Naive B cell (primary cell): ENCODE measurements at regions not wholly inside any gene's neighbourhood (a gene's known extent, or its start where the extent isn't known, plus 50 kb on each side); places are given as distances from the start of the nearest gene placed in this dataset.
"Not testable (repeated sequence)": the region's sequence is repeated elsewhere in the genome, so short reads cannot be mapped to it uniquely, and the experiment has no call there.

Experiments
- ATAC-seq, 2 donors: fragments of 150-1000 bp; cut with Tn5 transposase; 2 replicates each; pipeline ENCODE4 v1.10.0; 2021; ENCODE audit warnings: low read depth in 2 of 2, mild to moderate bottlenecking in 2 of 2, moderate library complexity in 2 of 2
- DNase-seq: peaks from one replicate; pipeline ENCODE4 v3.0.0; 2022
- H3K27ac Mint-ChIP-seq, 6 donors: one replicate each; pipeline ENCODE4 v1.8.0; 2020 to 2022; ENCODE audit warnings: mild to moderate bottlenecking in 6 of 6, mixed read lengths in 6 of 6, moderate library complexity in 5 of 6, inconsistent platforms in 2 of 6
- H3K27me3 Mint-ChIP-seq, 3 donors: one replicate each; pipeline ENCODE4 v1.8.0; 2021 to 2022; ENCODE audit warnings: mixed read lengths in 3 of 3, mild to moderate bottlenecking in 1 of 3
- H3K36me3 Mint-ChIP-seq, 2 donors: one replicate each; pipeline ENCODE4 v1.8.0; 2020 to 2022; ENCODE audit warnings: mixed read lengths in 2 of 2, inconsistent platforms in 1 of 2, mild to moderate bottlenecking in 1 of 2
- H3K4me1 Mint-ChIP-seq, 3 donors: one replicate each; pipeline ENCODE4 v1.8.0; 2020 to 2022; ENCODE audit warnings: mixed read lengths in 3 of 3, inconsistent platforms in 1 of 3, mild to moderate bottlenecking in 1 of 3, moderate library complexity in 1 of 3
- H3K4me3 Mint-ChIP-seq, 8 donors: one replicate each; pipeline ENCODE4 v1.8.0; 2020 to 2022; ENCODE audit warnings: mild to moderate bottlenecking in 8 of 8, mixed read lengths in 8 of 8, moderate library complexity in 8 of 8, inconsistent platforms in 2 of 8
- H3K9me3 Mint-ChIP-seq, 7 donors: one replicate each; pipeline ENCODE4 v1.8.0; 2020 to 2022; ENCODE audit warnings: mixed read lengths in 7 of 7, mild to moderate bottlenecking in 5 of 7, inconsistent platforms in 2 of 7, moderate library complexity in 1 of 7

DNA sequence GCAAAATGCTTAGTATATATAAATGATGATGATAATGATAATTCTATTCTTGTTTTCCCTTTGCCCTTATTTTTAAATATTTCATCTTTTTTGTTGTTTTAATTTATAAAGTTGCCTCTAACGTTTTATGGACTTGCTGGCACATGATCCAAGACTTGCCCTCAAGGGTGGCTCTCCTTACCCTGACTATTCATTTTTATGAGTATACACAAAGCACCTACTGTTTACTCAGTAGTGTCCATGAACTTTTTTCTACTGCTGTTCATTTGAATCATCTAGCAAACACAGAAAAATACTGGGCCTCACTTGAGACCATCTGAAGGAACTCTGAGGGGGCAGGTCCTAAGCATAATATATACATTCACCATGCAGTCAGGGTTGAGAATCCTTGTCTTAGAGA lies 276.2 kb downstream of the AACS start:
- Mint-ChIP-seq H3K4me3 (no peak overlapping the region), H3K4me1 (peaks cover 0 to 3% (median 0%) of the 10 kb centered on the region in 3 donors), H3K36me3 (no peaks in the 10 kb centered on the region), H3K9me3 (peaks cover 0 to 4% (median 0%) of the 10 kb centered on the region in 7 donors), H3K27ac (no peak overlapping the region), H3K27me3 (peaks cover 18 to 43% (median 42%) of the 10 kb centered on the region in 3 donors)
- no peak for ATAC-seq
- DNase-seq: no peak

GRCh38 chr12:125343649-125344048 lies 278.4 kb downstream of the AACS start:
- DNase-seq: no peak
- Mint-ChIP-seq H3K27ac (no peak overlapping the region), H3K9me3 (no peaks in the 10 kb centered on the region), H3K27me3 (peaks cover 14 to 33% (median 33%) of the 10 kb centered on the region in 3 donors), H3K36me3 (no peaks in the 10 kb centered on the region), H3K4me3 (no peak overlapping the region), H3K4me1 (peaks cover 0 to 6% (median 3%) of the 10 kb centered on the region in 3 donors)
- no peak for ATAC-seq

DNA sequence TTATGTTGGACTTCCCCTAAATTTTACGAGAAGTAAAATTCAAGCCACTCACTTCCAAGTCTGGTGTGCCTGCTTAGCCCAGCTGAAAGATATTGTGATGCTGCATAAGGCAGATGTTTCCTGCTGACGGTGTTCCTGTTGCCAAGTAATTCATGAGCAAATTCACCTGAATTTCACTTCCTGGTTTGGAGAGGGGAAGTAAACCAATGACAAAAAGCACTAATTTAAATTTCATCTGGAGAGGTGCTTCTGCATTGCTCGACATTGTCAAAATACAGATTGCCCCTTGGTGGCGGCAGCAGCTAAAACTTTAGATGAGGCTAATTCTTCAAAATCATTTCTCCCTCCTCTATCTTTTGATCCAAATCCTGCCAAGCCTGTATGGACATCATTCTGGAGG lies 281.1 kb downstream of the AACS start:
- DNase-seq (peak; percentile 23), ATAC-seq (peak; percentile 75 to 79)
- Mint-ChIP-seq H3K27me3 (peaks cover 29 to 56% (median 40%) of the 10 kb centered on the region in 3 donors), H3K4me1 (peaks cover 0 to 6% (median 3%) of the 10 kb centered on the region in 3 donors), H3K36me3 (no peaks in the 10 kb centered on the region), H3K9me3 (peaks cover 0 to 4% (median 0%) of the 10 kb centered on the region in 7 donors), H3K27ac (peak overlapping the region in 1 of 6 donors; percentile 69), H3K4me3 (no peak overlapping the region)

- no peak overlapping the region for H3K27ac Mint-ChIP-seq
- no peaks in the 10 kb centered on the region for H3K36me3 Mint-ChIP-seq
- peaks cover 0 to 10% (median 2%) of the 10 kb centered on the region in 7 donors for H3K9me3 Mint-ChIP-seq
- H3K4me3 Mint-ChIP-seq: no peak overlapping the region
- H3K4me1 Mint-ChIP-seq: peaks cover 0 to 3% (median 0%) of the 10 kb centered on the region in 3 donors
- ATAC-seq: no peak
- DNase-seq: no peak
- peaks cover 20 to 52% (median 42%) of the 10 kb centered on the region in 3 donors for H3K27me3 Mint-ChIP-seq
Observed at GRCh38 chr12:125351788-125352187, 286.6 kb downstream of the AACS start.

GRCh38 chr12:125353002-125353401 lies 287.8 kb downstream of the AACS start:
- H3K27me3 Mint-ChIP-seq: peaks cover 20 to 55% (median 43%) of the 10 kb centered on the region in 3 donors
- H3K27ac Mint-ChIP-seq, DNase-seq, H3K36me3 Mint-ChIP-seq, ATAC-seq, H3K4me3 Mint-ChIP-seq, H3K4me1 Mint-ChIP-seq: not testable (repeated sequence)
- peaks cover 0 to 10% (median 2%) of the 10 kb centered on the region in 7 donors for H3K9me3 Mint-ChIP-seq

- Mint-ChIP-seq H3K9me3 (peaks cover 0 to 15% (median 4%) of the 10 kb centered on the region in 7 donors), H3K4me1 (no peaks in the 10 kb centered on the region), H3K27me3 (peaks cover 17 to 52% (median 39%) of the 10 kb centered on the region in 3 donors), H3K36me3 (no peaks in the 10 kb centered on the region), H3K27ac (no peak overlapping the region), H3K4me3 (no peak overlapping the region)
- ATAC-seq (no peak), DNase-seq (no peak)
Observed at GRCh38 chr12:125353871-125354270, 288.6 kb downstream of the AACS start.

GRCh38 chr12:125355614-125356013 lies 290.4 kb downstream of the AACS start:
- peaks cover 6 to 35% (median 22%) of the 10 kb centered on the region in 3 donors for H3K27me3 Mint-ChIP-seq
- H3K36me3 Mint-ChIP-seq: no peaks in the 10 kb centered on the region
- ATAC-seq: no peak
- H3K9me3 Mint-ChIP-seq: peaks cover 0 to 15% (median 4%) of the 10 kb centered on the region in 7 donors
- no peak overlapping the region for H3K4me3 Mint-ChIP-seq
- H3K4me1 Mint-ChIP-seq: no peaks in the 10 kb centered on the region
- DNase-seq: no peak
- H3K27ac Mint-ChIP-seq: no peak overlapping the region

- H3K4me1 Mint-ChIP-seq: no peaks in the 10 kb centered on the region
- no peak overlapping the region for H3K27ac Mint-ChIP-seq
- ATAC-seq (no peak), DNase-seq (no peak)
- peaks cover 0 to 14% (median 4%) of the 10 kb centered on the region in 7 donors for H3K9me3 Mint-ChIP-seq
- H3K4me3 Mint-ChIP-seq: no peak overlapping the region
- no peaks in the 10 kb centered on the region for H3K36me3 Mint-ChIP-seq
- peaks cover 2 to 30% (median 17%) of the 10 kb centered on the region in 3 donors for H3K27me3 Mint-ChIP-seq
Observed at GRCh38 chr12:125356111-125356510, 290.9 kb downstream of the AACS start.

DNA sequence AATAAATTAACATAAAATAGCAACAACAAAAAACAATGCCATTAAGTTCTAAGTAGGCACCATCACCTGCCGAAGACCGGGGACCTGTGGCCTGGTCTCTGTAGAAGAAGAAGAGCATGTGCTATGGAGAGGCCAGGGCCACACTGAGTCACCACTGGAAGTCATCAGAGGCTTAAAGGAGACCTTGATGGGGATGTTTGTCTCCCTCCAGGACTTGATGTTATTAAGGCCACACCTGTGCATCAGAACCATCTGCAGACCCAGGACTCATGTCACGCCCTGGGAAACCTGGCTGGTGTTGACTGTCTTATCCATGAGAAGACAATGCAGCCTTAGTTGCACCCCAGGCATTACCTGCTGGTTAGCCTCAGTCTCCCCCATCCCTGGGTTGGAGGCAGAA lies 292.3 kb downstream of the AACS start:
- H3K4me1 Mint-ChIP-seq: no peaks in the 10 kb centered on the region
- no peak overlapping the region for H3K4me3 Mint-ChIP-seq
- ATAC-seq (no peak), DNase-seq (no peak)
- H3K9me3 Mint-ChIP-seq: peaks cover 0 to 10% (median 4%) of the 10 kb centered on the region in 7 donors
- H3K27me3 Mint-ChIP-seq: peaks cover 0 to 31% (median 15%) of the 10 kb centered on the region in 3 donors
- no peaks in the 10 kb centered on the region for H3K36me3 Mint-ChIP-seq
- H3K27ac Mint-ChIP-seq: no peak overlapping the region

DNA sequence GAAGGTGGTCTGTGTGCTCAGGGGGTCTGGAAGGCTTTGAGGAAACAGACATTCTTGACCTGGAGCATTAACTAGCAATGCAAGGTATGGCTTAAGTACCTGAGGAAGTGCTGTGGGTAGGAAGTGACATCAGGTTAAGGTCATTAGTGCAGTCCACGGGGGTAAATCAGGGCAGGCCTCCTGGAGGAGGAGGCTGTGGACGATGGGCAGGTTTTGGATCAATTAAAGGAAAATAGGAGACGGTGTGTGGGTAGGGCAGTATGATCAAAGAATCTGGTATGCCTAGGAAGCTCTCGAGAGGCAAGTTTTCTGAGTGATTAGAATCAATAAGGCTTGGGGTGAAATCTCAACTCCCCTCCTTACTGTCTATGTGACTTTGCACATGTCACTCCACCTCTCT lies 295.3 kb downstream of the AACS start:
- Mint-ChIP-seq H3K27ac (no peak overlapping the region), H3K36me3 (no peaks in the 10 kb centered on the region), H3K9me3 (peaks cover 0 to 10% (median 0%) of the 10 kb centered on the region in 7 donors), H3K27me3 (peaks cover 0 to 22% (median 13%) of the 10 kb centered on the region in 3 donors), H3K4me3 (no peak overlapping the region), H3K4me1 (no peaks in the 10 kb centered on the region)
- ATAC-seq (no peak), DNase-seq (no peak)

GRCh38 chr12:125371033-125371432 lies 305.8 kb downstream of the AACS start:
- Mint-ChIP-seq H3K9me3 (peaks cover 0 to 13% (median 8%) of the 10 kb centered on the region in 7 donors), H3K36me3 (no peaks in the 10 kb centered on the region), H3K4me3 (no peak overlapping the region), H3K27ac (no peak overlapping the region), H3K27me3 (peaks cover 12 to 45% (median 20%) of the 10 kb centered on the region in 3 donors), H3K4me1 (no peaks in the 10 kb centered on the region)
- DNase-seq (no peak), ATAC-seq (no peak)

- ATAC-seq (no peak), DNase-seq (no peak)
- Mint-ChIP-seq H3K36me3 (no peaks in the 10 kb centered on the region), H3K27ac (no peak overlapping the region), H3K27me3 (peaks cover 12 to 42% (median 18%) of the 10 kb centered on the region in 3 donors), H3K4me3 (no peak overlapping the region), H3K4me1 (no peaks in the 10 kb centered on the region), H3K9me3 (peaks cover 0 to 12% (median 7%) of the 10 kb centered on the region in 7 donors)
Observed at GRCh38 chr12:125372085-125372484, 306.9 kb downstream of the AACS start.

GRCh38 chr12:125373375-125373774 lies 308.1 kb downstream of the AACS start:
- ATAC-seq: no peak
- peaks cover 0 to 12% (median 5%) of the 10 kb centered on the region in 7 donors for H3K9me3 Mint-ChIP-seq
- no peak overlapping the region for H3K4me3 Mint-ChIP-seq
- no peaks in the 10 kb centered on the region for H3K36me3 Mint-ChIP-seq
- no peak for DNase-seq
- H3K27me3 Mint-ChIP-seq: peaks cover 14 to 46% (median 16%) of the 10 kb centered on the region in 3 donors
- no peaks in the 10 kb centered on the region for H3K4me1 Mint-ChIP-seq
- no peak overlapping the region for H3K27ac Mint-ChIP-seq

- peaks cover 0 to 8% (median 3%) of the 10 kb centered on the region in 7 donors for H3K9me3 Mint-ChIP-seq
- ATAC-seq: no peak
- H3K27ac Mint-ChIP-seq: no peak overlapping the region
- peaks cover 0 to 23% (median 8%) of the 10 kb centered on the region in 3 donors for H3K27me3 Mint-ChIP-seq
- no peaks in the 10 kb centered on the region for H3K36me3 Mint-ChIP-seq
- DNase-seq: no peak
- no peak overlapping the region for H3K4me3 Mint-ChIP-seq
- no peaks in the 10 kb centered on the region for H3K4me1 Mint-ChIP-seq
Observed at GRCh38 chr12:125376422-125376821, 311.2 kb downstream of the AACS start.
